IMR-90 (cell line): ENCODE measurements at regions not wholly inside any gene's neighbourhood (a gene's known extent, or its start where the extent isn't known, plus 50 kb on each side); places are given as distances from the start of the nearest gene placed in this dataset.

Experiments used
- ATAC-seq: fragments of 200-7000 bp; cut with Tn5 transposase; 2 replicates; pipeline ENCODE4 v1.9.1; 2020; ENCODE audit warnings: low read depth, mild to moderate bottlenecking, moderate library complexity
- BruUV-seq: library from RNA; stranded (reverse); fragments of 400-500 nt; replicated peaks from 2 replicates; lab custom pipeline; 2021; lab: Mats Ljungman, UMichigan
- CTCF ChIA-PET: fragments of 300-600 bp; formaldehyde crosslinking; extraction: SDS; loops from one replicate; lab custom pipeline; 2021; ENCODE audit warnings: antibody characterized with exemption; lab: Yijun Ruan, JAX
- POLR2A ChIA-PET: fragments of 300-600 bp; sonication (Branson Sonifier 250); formaldehyde crosslinking; loops from one replicate; lab custom pipeline; 2022; ENCODE audit warnings: antibody characterized with exemption; ENCODE audit not compliant: unreplicated experiment; lab: Charles Lee
- DNase-seq: peaks from one replicate; pipeline ENCODE4 v3.0.0; 2013
- H2AFZ ChIP-seq: replicated peaks from 2 replicates; pipeline ENCODE3; 2013; ENCODE audit warnings: low read length, mild to moderate bottlenecking; ENCODE audit not compliant: poor library complexity
- H2AK5ac ChIP-seq: 2 replicates; pipeline ENCODE4 v1.6.1; 2013; ENCODE audit warnings: low read depth, low read length, inconsistent platforms
- H2AK9ac ChIP-seq: replicated peaks from 2 replicates; pipeline ENCODE3; 2013; ENCODE audit warnings: mild to moderate bottlenecking, low read depth, low read length, moderate library complexity; ENCODE audit not compliant: poor library complexity
- H2BK120ac ChIP-seq: 2 replicates; pipeline ENCODE4 v1.6.1; 2013; ENCODE audit warnings: low read depth, low read length, inconsistent platforms
- H2BK15ac ChIP-seq: 3 replicates; pipeline ENCODE4 v1.6.1; 2013; ENCODE audit warnings: low read depth, low read length, inconsistent platforms
- H2BK20ac ChIP-seq: 2 replicates; pipeline ENCODE4 v1.6.1; 2013; ENCODE audit warnings: low read depth, mild to moderate bottlenecking, inconsistent platforms, low read length, moderate library complexity
- H2BK5ac ChIP-seq: 2 replicates; pipeline ENCODE4 v1.6.1; 2013; ENCODE audit warnings: mild to moderate bottlenecking, low read depth, low read length, inconsistent platforms; ENCODE audit not compliant: poor library complexity, severe bottlenecking
- H3K14ac ChIP-seq: replicated peaks from 2 replicates; pipeline ENCODE4 v1.6.1; 2013; ENCODE audit warnings: low read depth, low read length, inconsistent platforms
- H3K18ac ChIP-seq: 2 replicates; pipeline ENCODE4 v1.6.1; 2013; ENCODE audit warnings: low read depth, low read length, control low read depth
- H3K23ac ChIP-seq: 2 replicates; pipeline ENCODE4 v1.6.1; 2013; ENCODE audit warnings: low read depth, low read length, inconsistent platforms
- H3K27ac ChIP-seq: 2 replicates; pipeline ENCODE4 v1.5.1; 2013; ENCODE audit warnings: mild to moderate bottlenecking, control low read depth, low read length; ENCODE audit not compliant: insufficient read depth
- H3K27me3 ChIP-seq: 2 replicates; pipeline ENCODE4 v1.6.1; 2013; ENCODE audit warnings: low read length; ENCODE audit not compliant: control insufficient read depth, insufficient read depth
- H3K36me3 ChIP-seq: 2 replicates; pipeline ENCODE4 v1.6.1; 2013; ENCODE audit warnings: low read length, mixed read lengths; ENCODE audit not compliant: control insufficient read depth, insufficient read depth
- H3K4ac ChIP-seq: 2 replicates; pipeline ENCODE4 v1.6.1; 2013; ENCODE audit warnings: low read depth, low read length, inconsistent platforms
- H3K4me1 ChIP-seq: 2 replicates; pipeline ENCODE4 v1.6.1; 2013; ENCODE audit warnings: low read length, mixed read lengths; ENCODE audit not compliant: control insufficient read depth, insufficient read depth
- H3K4me2 ChIP-seq: 2 replicates; pipeline ENCODE4 v1.6.1; 2013; ENCODE audit warnings: low read depth, mild to moderate bottlenecking, control low read depth, low read length, moderate library complexity
- H3K4me3 ChIP-seq: 2 replicates; pipeline ENCODE4 v1.5.1; 2013; ENCODE audit warnings: low read depth, mild to moderate bottlenecking, control low read depth, low read length, moderate library complexity; ENCODE audit not compliant: insufficient read depth
- H3K56ac ChIP-seq: 2 replicates; pipeline ENCODE4 v1.6.1; 2013; ENCODE audit warnings: low read length, inconsistent platforms; ENCODE audit not compliant: insufficient read depth; ENCODE audit errors: extremely low read depth
- H3K79me1 ChIP-seq, 2 experiments: 2 replicates each; pipeline ENCODE4 v1.6.1; 2013; ENCODE audit warnings: low read length in 2 of 2, inconsistent platforms in 1 of 2, low read depth in 1 of 2
- H3K9ac ChIP-seq: 2 replicates; pipeline ENCODE4 v1.6.1; 2013; ENCODE audit warnings: low read depth, low read length, control low read depth
- H3K9me1 ChIP-seq: 2 replicates; pipeline ENCODE4 v1.6.1; 2013; ENCODE audit warnings: low read length, inconsistent platforms; ENCODE audit not compliant: insufficient read depth
- H3K9me3 ChIP-seq: 2 replicates; pipeline ENCODE4 v1.6.1; 2013; ENCODE audit warnings: low read length; ENCODE audit not compliant: control insufficient read depth, insufficient read depth
- H4K20me1 ChIP-seq: 2 replicates; pipeline ENCODE4 v1.6.1; 2013; ENCODE audit warnings: low read length, inconsistent platforms; ENCODE audit not compliant: insufficient read depth
- H4K5ac ChIP-seq: 2 replicates; pipeline ENCODE4 v1.6.1; 2013; ENCODE audit warnings: mild to moderate bottlenecking, low read depth, low read length, control low read depth
- H4K8ac ChIP-seq, 2 experiments: 2 replicates each; pipeline ENCODE4 v1.6.1; 2013; ENCODE audit warnings: low read depth in 2 of 2, low read length in 2 of 2, control low read depth in 1 of 2, inconsistent platforms in 1 of 2
- H4K91ac ChIP-seq: 2 replicates; pipeline ENCODE4 v1.6.1; 2013; ENCODE audit warnings: low read depth, low read length, inconsistent platforms; ENCODE audit not compliant: insufficient read depth
- CHD1 ChIP-seq: IDR thresholded peaks from 2 replicates; pipeline ENCODE4 v1.6.1; 2012; ENCODE audit warnings: low read depth, low read length, improper control_type of control experiment
- MAFK ChIP-seq: IDR thresholded peaks from 2 replicates; pipeline ENCODE4 v1.6.1; 2012; ENCODE audit warnings: low read depth, low read length, improper control_type of control experiment
- MAZ ChIP-seq: IDR thresholded peaks from 2 replicates; pipeline ENCODE4 v1.6.1; 2012; ENCODE audit warnings: low read depth, mild to moderate bottlenecking, low read length, improper control_type of control experiment, moderate library complexity, borderline replicate concordance
- POLR2A ChIP-seq: IDR thresholded peaks from 2 replicates; pipeline ENCODE4 v1.6.1; 2012; ENCODE audit warnings: mild to moderate bottlenecking, low read depth, low read length
- RAD21 ChIP-seq: IDR thresholded peaks from 2 replicates; pipeline ENCODE4 v1.6.1; 2012; ENCODE audit warnings: low read length, improper control_type of control experiment
- RCOR1 ChIP-seq: IDR thresholded peaks from 2 replicates; pipeline ENCODE4 v1.6.1; 2012; ENCODE audit warnings: mild to moderate bottlenecking, low read length, improper control_type of control experiment; ENCODE audit not compliant: insufficient replicate concordance
- RFX5 ChIP-seq: IDR thresholded peaks from 2 replicates; pipeline ENCODE4 v1.8.0; 2012; ENCODE audit warnings: low read depth, mild to moderate bottlenecking, low read length, moderate library complexity
- SMC3 ChIP-seq: fragments of 150-350 bp; IDR thresholded peaks from 2 replicates; pipeline ENCODE4 v1.6.1; 2016; ENCODE audit warnings: low read depth, mild to moderate bottlenecking, antibody characterized with exemption, low read length, moderate library complexity
- WGBS, 2 experiments: methylation state at CpG; one replicate each; pipeline versions ENCODE4 v1.1.5 to v1.1.7; 2013; ENCODE audit warnings: missing lambda C conversion rate in 2 of 2; ENCODE audit not compliant: insufficient read length in 1 of 2; ENCODE audit errors: extremely low coverage in 2 of 2; 5-methylcytosine and 5-hydroxymethylcytosine counted together
- dilution Hi-C: fragments of 300-500 bp; cut with HindIII; formaldehyde crosslinking; loops from one replicate; pipeline ENCODE4 v1.14.3; 2018; ENCODE audit warnings: low sequenced_read_pairs; ENCODE audit not compliant: unreplicated experiment
- in situ Hi-C: fragments of 300-500 bp; cut with MboI; formaldehyde crosslinking; loops from 3 replicates; pipeline ENCODE4 v1.14.3; 2019; ENCODE audit warnings: low sequenced_read_pairs, inconsistent platforms, mixed read lengths
- intact Hi-C: fragments of 100-400 bp; cut with micrococcal nuclease; formaldehyde crosslinking; loops from 2 replicates; pipeline ENCODE4 v1.10.0; 2022

DNA sequence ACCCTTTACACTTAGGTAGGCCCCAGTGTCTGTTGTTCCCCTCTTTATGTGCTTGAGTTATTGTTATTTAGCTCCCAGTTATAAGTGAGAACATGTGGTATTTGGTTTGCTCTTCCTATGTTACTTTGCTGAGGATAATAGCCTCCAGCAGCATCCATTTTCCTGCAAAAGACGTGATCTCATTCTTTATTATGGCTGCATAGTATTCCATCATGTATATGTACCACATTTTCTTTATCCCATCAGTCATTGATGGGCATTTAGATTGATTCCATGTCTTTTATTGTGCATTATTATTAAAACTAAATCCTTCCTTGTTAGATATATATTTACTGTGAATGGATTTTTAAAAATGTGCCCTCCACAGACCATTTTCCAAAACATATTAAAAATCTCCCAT, 1137.3 kb upstream of the ADGRB3 start:
- H4K91ac ChIP-seq: no peak overlapping the region
- TF ChIP-seq RAD21 (no peak), POLR2A (no peak), MAFK (no peak), RCOR1 (no peak), SMC3 (no peak), CHD1 (no peak), MAZ (no peak), RFX5 (no peak)
- BruUV-seq: no TSS peak
- no peaks in the 10 kb centered on the region for H3K4me1 ChIP-seq
- no CpG with 5 or more reads among the region's 1 CpG for WGBS, 2 experiments
- no peak overlapping the region for H2AK5ac ChIP-seq
- H4K5ac ChIP-seq: no peak overlapping the region
- no peak overlapping the region for H3K9ac ChIP-seq
- no peak overlapping the region for H3K4me2 ChIP-seq
- no peaks in the 10 kb centered on the region for H3K27me3 ChIP-seq
- no peak overlapping the region for H3K14ac ChIP-seq
- no peak overlapping the region for H3K18ac ChIP-seq
- ChIA-PET POLR2A (no interaction called here), CTCF (no interaction called here)
- no peak overlapping the region for H2BK120ac ChIP-seq
- H3K4me3 ChIP-seq: no peak overlapping the region
- H2BK20ac ChIP-seq: no peak overlapping the region
- H3K23ac ChIP-seq: no peak overlapping the region
- no peaks in the 10 kb centered on the region for H3K9me1 ChIP-seq
- H2BK5ac ChIP-seq: no peak overlapping the region
- no peaks in the 10 kb centered on the region for H3K79me1 ChIP-seq
- H4K20me1 ChIP-seq: no peaks in the 10 kb centered on the region
- in situ Hi-C loops: no loop called here
- no peak overlapping the region for H2AFZ ChIP-seq
- DNase-seq: no peak
- dilution Hi-C loops: no loop called here
- H3K56ac ChIP-seq: no peak overlapping the region
- H3K4ac ChIP-seq: no peak overlapping the region
- H3K36me3 ChIP-seq: no peaks in the 10 kb centered on the region
- intact Hi-C loops: no loop called here
- H4K8ac ChIP-seq: no peak overlapping the region
- H2BK15ac ChIP-seq: no peak overlapping the region
- H3K9me3 ChIP-seq: no peaks in the 10 kb centered on the region
- H3K27ac ChIP-seq: no peak overlapping the region
- no peak overlapping the region for H2AK9ac ChIP-seq
- ATAC-seq: no peak
